ENCODE measurements at regions not wholly inside any gene's neighbourhood (a gene's known extent, or its start where the extent isn't known, plus 50 kb on each side); places are given as distances from the start of the nearest gene placed in this dataset.

DNA sequence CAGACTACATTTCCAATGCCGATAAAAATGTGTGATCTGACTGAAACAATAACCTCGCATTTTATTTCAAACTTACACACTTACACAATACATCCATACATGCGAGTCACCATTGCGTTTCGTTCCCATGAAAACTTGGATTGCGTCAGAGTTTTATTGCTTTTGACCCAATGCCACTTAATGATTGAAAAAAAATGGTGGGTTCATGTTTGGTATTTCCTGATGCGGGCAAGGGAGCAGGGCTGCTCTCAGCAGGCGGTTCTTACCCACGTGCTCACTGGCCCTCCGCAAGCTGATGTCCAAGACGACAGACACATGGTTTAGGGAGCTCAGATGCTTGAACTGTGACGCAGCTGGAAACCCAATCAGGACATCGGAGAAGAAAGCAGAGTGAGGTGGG lies 281.0 kb upstream of the SULF2 start:
- TF ChIP-seq TARDBP (CRISPR knock-in tag; IDR thresholded peaks at IDR 0.05): no peak
- TF ChIP-seq IRF2 (CRISPR knock-in tag; IDR thresholded peaks at IDR 0.05): no peak
- TF ChIP-seq, protein P1, sequence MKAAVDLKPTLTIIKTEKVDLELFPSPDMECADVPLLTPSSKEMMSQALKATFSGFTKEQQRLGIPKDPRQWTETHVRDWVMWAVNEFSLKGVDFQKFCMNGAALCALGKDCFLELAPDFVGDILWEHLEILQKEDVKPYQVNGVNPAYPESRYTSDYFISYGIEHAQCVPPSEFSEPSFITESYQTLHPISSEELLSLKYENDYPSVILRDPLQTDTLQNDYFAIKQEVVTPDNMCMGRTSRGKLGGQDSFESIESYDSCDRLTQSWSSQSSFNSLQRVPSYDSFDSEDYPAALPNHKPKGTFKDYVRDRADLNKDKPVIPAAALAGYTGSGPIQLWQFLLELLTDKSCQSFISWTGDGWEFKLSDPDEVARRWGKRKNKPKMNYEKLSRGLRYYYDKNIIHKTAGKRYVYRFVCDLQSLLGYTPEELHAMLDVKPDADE (CRISPR knock-in tag; IDR thresholded peaks at IDR 0.05): no peak
- no peak for TF ChIP-seq ZNF24 (IDR thresholded peaks at IDR 0.05)
- TF ChIP-seq KDM5A (IDR thresholded peaks at IDR 0.05; ENCODE audit: borderline replicate concordance, low read length): no peak
- TF ChIP-seq STAT5B (CRISPR knock-in tag; IDR thresholded peaks at IDR 0.05): no peak
- TF ChIP-seq, protein P2, sequence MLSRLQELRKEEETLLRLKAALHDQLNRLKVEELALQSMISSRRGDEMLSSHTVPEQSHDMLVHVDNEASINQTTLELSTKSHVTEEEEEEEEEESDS (CRISPR knock-in tag; IDR thresholded peaks at IDR 0.05; ENCODE audit: borderline replicate concordance): no peak
- TF ChIP-seq ASH2L (IDR thresholded peaks at IDR 0.05; ENCODE audit: insufficient read length, low read depth, low read length): no peak
